ENCODE measurements at regions not wholly inside any gene's neighbourhood (a gene's known extent, or its start where the extent isn't known, plus 50 kb on each side); places are given as distances from the start of the nearest gene placed in this dataset.

GRCh38 chr2:160940699-160941098, 219.5 kb upstream of the TANK start:
- TF ChIP-seq CTCF (IDR thresholded peaks at IDR 0.05) (no peak), POLR2A (IDR thresholded peaks at IDR 0.05) (no peak)
